Upper lobe of left lung (tissue), 6 donors: ENCODE measurements at regions not wholly inside any gene's neighbourhood (a gene's known extent, or its start where the extent isn't known, plus 50 kb on each side); places are given as distances from the start of the nearest gene placed in this dataset.
A peak's percentile ranks its signal among the peaks of the same experiment; 100 is the strongest.
"Not testable (repeated sequence)": the region's sequence is repeated elsewhere in the genome, so short reads cannot be mapped to it uniquely, and the experiment has no call there.

Source experiments
- ATAC-seq, 2 donors: fragments of 200-7000 bp; cut with Tn5 transposase; one replicate each; pipeline ENCODE4 v1.9.1; 2022; ENCODE audit warnings: mild to moderate bottlenecking in 2 of 2, moderate library complexity in 2 of 2; ENCODE audit not compliant: low FRiP score in 2 of 2
- DNase-seq, 2 donors: peaks; one replicate each; pipeline ENCODE4 v3.0.0-alpha.2; 2019 to 2020
- H3K27ac ChIP-seq, 4 donors: fragments of 200-600 bp; sonication (generic); one replicate each; pipeline ENCODE4 v1.5.1; 2016 to 2019
- H3K27me3 ChIP-seq, 4 donors: fragments of 200-600 bp; sonication (generic); one replicate each; pipeline ENCODE4 v1.5.1; 2017 to 2019
- H3K36me3 ChIP-seq, 4 donors: fragments of 200-600 bp; sonication (generic); one replicate each; pipeline ENCODE4 v1.5.1; 2016 to 2019
- H3K4me1 ChIP-seq, 4 donors: fragments of 200-600 bp; sonication (generic); one replicate each; pipeline ENCODE4 v1.5.1; 2018 to 2019
- H3K4me3 ChIP-seq, 4 donors: fragments of 200-600 bp; sonication (generic); one replicate each; pipeline ENCODE4 v1.5.1; 2017 to 2019; ENCODE audit warnings: mild to moderate bottlenecking in 2 of 4, moderate library complexity in 1 of 4
- H3K9me3 ChIP-seq, 4 donors: fragments of 200-600 bp; sonication (generic); one replicate each; pipeline ENCODE4 v1.5.1; 2018 to 2019
- CTCF ChIP-seq, 6 experiments: fragments of 450-650 bp in 4 of 6; fragments of 200-600 bp in 2 of 6; sonication (generic) in 2 of 6; IDR thresholded peaks; one replicate each; pipeline ENCODE4 v1.5.1; 2016 to 2019; ENCODE audit warnings: antibody characterized with exemption in 6 of 6
- EP300 ChIP-seq, 4 donors: sonication (generic); formaldehyde crosslinking; IDR thresholded peaks; one replicate each; pipeline ENCODE4 v1.5.1; 2017; ENCODE audit warnings: antibody characterized with exemption in 4 of 4, control low read depth in 2 of 4
- POLR2A ChIP-seq, 4 donors: fragments of 450-650 bp; IDR thresholded peaks; one replicate each; pipeline ENCODE4 v1.5.1; 2016 to 2017; ENCODE audit warnings: antibody characterized with exemption in 4 of 4, mild to moderate bottlenecking in 2 of 4
- POLR2AphosphoS5 ChIP-seq, 2 donors: sonication (generic); formaldehyde crosslinking; IDR thresholded peaks; one replicate each; pipeline ENCODE4 v1.5.1; 2017; ENCODE audit warnings: antibody characterized with exemption in 2 of 2
- WGBS, 2 donors: methylation state at CpG; one replicate each; pipeline ENCODE4 v1.1.5; 2017 to 2018; 5-methylcytosine and 5-hydroxymethylcytosine counted together
- donor health status: DM: no; HTN: no; CAD: no; lungs with moderate emphysema.
- donor health status: DM: no; HTN: yes; CAD: no; lungs with severe emphysema.

GRCh38 chr6:27002447-27002846 lies 245.1 kb upstream of the PRSS16 start:
- Histone ChIP-seq H3K9me3 (no peaks in the 10 kb centered on the region), H3K27ac (no peak overlapping the region), H3K27me3 (no peaks in the 10 kb centered on the region), H3K4me1 (no peaks in the 10 kb centered on the region), H3K36me3 (no peaks in the 10 kb centered on the region), H3K4me3 (no peak overlapping the region)
- TF ChIP-seq POLR2A (IDR thresholded peaks at IDR 0.05) (no peak), CTCF (IDR thresholded peaks at IDR 0.05) (no peak), EP300 (IDR thresholded peaks at IDR 0.05) (no peak), POLR2AphosphoS5 (IDR thresholded peaks at IDR 0.05) (no peak)
- ATAC-seq (no peak), DNase-seq (peak in 1 of 2 donors; percentile 73)
- WGBS, 2 donors, result 97 to 98% methylated on average over 15 of the region's 15 CpGs

- no peaks in the 10 kb centered on the region for H3K4me1 ChIP-seq
- no peak overlapping the region for H3K27ac ChIP-seq
- no peak for DNase-seq
- 0 to 47% methylated on average over 1 to 2 of the region's 2 CpGs for WGBS, 2 donors
- no peak for ATAC-seq
- TF ChIP-seq CTCF (IDR thresholded peaks at IDR 0.05) (no peak), EP300 (IDR thresholded peaks at IDR 0.05) (no peak), POLR2AphosphoS5 (IDR thresholded peaks at IDR 0.05) (no peak), POLR2A (IDR thresholded peaks at IDR 0.05) (no peak)
- no peaks in the 10 kb centered on the region for H3K36me3 ChIP-seq
- peaks cover 0 to 10% (median 0%) of the 10 kb centered on the region in 4 donors for H3K9me3 ChIP-seq
- H3K4me3 ChIP-seq, result no peak overlapping the region
- H3K27me3 ChIP-seq, result no peaks in the 10 kb centered on the region
Observed at GRCh38 chr6:27007020-27007419, 240.5 kb upstream of the PRSS16 start.

- not testable (repeated sequence) for H3K4me1 ChIP-seq, H3K27me3 ChIP-seq, H3K4me3 ChIP-seq, H3K36me3 ChIP-seq, ATAC-seq, H3K27ac ChIP-seq
- WGBS, 2 donors, result 95 to 96% methylated on average over 10 of the region's 10 CpGs
- peaks cover 0 to 10% (median 0%) of the 10 kb centered on the region in 4 donors for H3K9me3 ChIP-seq
- DNase-seq, result peak in 1 of 2 donors; percentile 30
Observed at GRCh38 chr6:27008613-27009012, 238.9 kb upstream of the PRSS16 start.

GRCh38 chr6:27014053-27014452 lies 233.4 kb upstream of the PRSS16 start:
- DNase-seq, H3K27me3 ChIP-seq, H3K27ac ChIP-seq, H3K36me3 ChIP-seq, H3K4me1 ChIP-seq, ATAC-seq, H3K4me3 ChIP-seq: not testable (repeated sequence)
- 93 to 98% methylated on average over 2 of the region's 2 CpGs for WGBS, 2 donors
- H3K9me3 ChIP-seq, result peaks cover 0 to 16% (median 3%) of the 10 kb centered on the region in 4 donors

- no peak overlapping the region for H3K4me3 ChIP-seq
- no peak for TF ChIP-seq CTCF (IDR thresholded peaks at IDR 0.05)
- TF ChIP-seq POLR2A (IDR thresholded peaks at IDR 0.05), result no peak
- TF ChIP-seq EP300 (IDR thresholded peaks at IDR 0.05), result no peak
- TF ChIP-seq POLR2AphosphoS5 (IDR thresholded peaks at IDR 0.05), result no peak
- H3K27ac ChIP-seq, result no peak overlapping the region
- peaks cover 0 to 23% (median 2%) of the 10 kb centered on the region in 4 donors for H3K4me1 ChIP-seq
- DNase-seq (no peak), ATAC-seq (no peak)
- peaks cover 0 to 16% (median 3%) of the 10 kb centered on the region in 4 donors for H3K9me3 ChIP-seq
- no peaks in the 10 kb centered on the region for H3K27me3 ChIP-seq
- 9 to 44% methylated on average over 1 of the region's 1 CpG for WGBS, 2 donors
- H3K36me3 ChIP-seq, result no peaks in the 10 kb centered on the region
Observed at GRCh38 chr6:27016689-27017088, 230.8 kb upstream of the PRSS16 start.

- ATAC-seq, H3K27me3 ChIP-seq, DNase-seq, H3K36me3 ChIP-seq, H3K4me3 ChIP-seq, H3K27ac ChIP-seq: not testable (repeated sequence)
- WGBS, 2 donors, result 96% methylated on average over 6 of the region's 6 CpGs
- Histone ChIP-seq H3K9me3 (peaks cover 0 to 16% (median 3%) of the 10 kb centered on the region in 4 donors), H3K4me1 (peaks cover 0 to 23% (median 2%) of the 10 kb centered on the region in 4 donors)
Observed at GRCh38 chr6:27018401-27018800, 229.1 kb upstream of the PRSS16 start.
